NCI-H2227 treated with DMSO at 0.1 percent for 48 hours (cell line): ENCODE measurements at regions not wholly inside any gene's neighbourhood (a gene's known extent, or its start where the extent isn't known, plus 50 kb on each side); places are given as distances from the start of the nearest gene placed in this dataset.

Experiments
- DNase-seq: peaks from one replicate; lab custom pipeline; 2025; lab: John Stamatoyannopoulos, UW

- no peak for DNase-seq
Measured at GRCh38 chr4:185894481-185894880, 82.5 kb upstream of the SORBS2 start.

- DNase-seq: no peak
Measured at GRCh38 chr4:185895351-185895750, 83.4 kb upstream of the SORBS2 start.

- DNase-seq: no peak
Measured at GRCh38 chr4:185895866-185896265, 83.9 kb upstream of the SORBS2 start.

GRCh38 chr4:185896817-185897488 is 85.0 kb upstream of the SORBS2 start:
- DNase-seq: no peak

GRCh38 chr4:185898413-185898812 is 86.4 kb upstream of the SORBS2 start:
- DNase-seq: no peak

- no peak for DNase-seq
Measured at GRCh38 chr4:185899833-185900232, 87.8 kb upstream of the SORBS2 start.

GRCh38 chr4:185902654-185903053 is 90.7 kb upstream of the SORBS2 start:
- no peak for DNase-seq

GRCh38 chr4:185903205-185903604 is 91.2 kb upstream of the SORBS2 start:
- no peak for DNase-seq

- no peak for DNase-seq
Measured at GRCh38 chr4:185904381-185904780, 92.4 kb upstream of the SORBS2 start.

- DNase-seq: no peak
Measured at GRCh38 chr4:185909972-185910371, 98.0 kb upstream of the SORBS2 start.

- no peak for DNase-seq
Measured at GRCh38 chr4:185911556-185912064, 99.6 kb upstream of the SORBS2 start.

- no peak for DNase-seq
Measured at GRCh38 chr4:185912779-185913178, 100.8 kb upstream of the SORBS2 start.

GRCh38 chr4:185914583-185915199 is 102.7 kb upstream of the SORBS2 start:
- DNase-seq: no peak

GRCh38 chr4:185915271-185915670 is 103.3 kb upstream of the SORBS2 start:
- no peak for DNase-seq

- no peak for DNase-seq
Measured at GRCh38 chr4:185915817-185916216, 103.8 kb upstream of the SORBS2 start.

- no peak for DNase-seq
Measured at GRCh38 chr4:185916231-185916630, 104.2 kb upstream of the SORBS2 start.

GRCh38 chr4:185916683-185917082 is 104.7 kb upstream of the SORBS2 start:
- no peak for DNase-seq

GRCh38 chr4:185919107-185919506 is 107.1 kb upstream of the SORBS2 start:
- no peak for DNase-seq

- no peak for DNase-seq
Measured at GRCh38 chr4:185920171-185920570, 108.2 kb upstream of the SORBS2 start.

- DNase-seq: no peak
Measured at GRCh38 chr4:185920691-185921260, 108.8 kb upstream of the SORBS2 start.

- no peak for DNase-seq
Measured at GRCh38 chr4:185921583-185922555, 109.9 kb upstream of the SORBS2 start.

- no peak for DNase-seq
Measured at GRCh38 chr4:185924458-185925044, 112.6 kb upstream of the SORBS2 start.
